Liver (tissue), 2 donors: ENCODE measurements at regions not wholly inside any gene's neighbourhood (a gene's known extent, or its start where the extent isn't known, plus 50 kb on each side); places are given as distances from the start of the nearest gene placed in this dataset.

Experiments used
- TF ChIP-seq, protein P1 (sequence below): IDR thresholded peaks from 2 replicates; pipeline ENCODE4 v1.6.1; 2016; ENCODE audit warnings: antibody characterized with exemption
- TF ChIP-seq, protein P2 (sequence below): fragments of 150-350 bp; IDR thresholded peaks from 2 replicates; pipeline ENCODE4 v1.5.1; 2017; ENCODE audit warnings: improper control_type of control experiment, low read depth, low read length; ENCODE audit not compliant: missing input control
- donor health status: healthy.

DNA sequence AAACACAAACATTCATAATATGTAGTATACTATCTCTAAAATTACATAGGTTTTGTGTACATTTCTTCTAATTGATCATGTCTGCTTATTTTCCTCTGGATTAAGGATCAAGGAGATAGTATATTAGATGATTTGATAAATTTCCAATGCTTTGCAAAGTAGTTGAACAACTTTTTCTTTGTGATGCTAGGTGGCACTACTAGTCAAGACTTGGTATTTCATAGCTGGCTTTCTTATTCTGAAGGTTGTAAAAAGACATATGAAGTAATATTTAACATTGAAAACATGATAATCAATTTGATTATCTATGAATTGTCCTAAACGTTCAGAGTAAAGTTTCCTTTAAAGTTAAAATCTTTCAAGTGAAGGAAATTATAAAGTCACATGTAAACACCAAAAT lies 106.1 kb upstream of the FGF10 start:
- TF ChIP-seq, protein P1, sequence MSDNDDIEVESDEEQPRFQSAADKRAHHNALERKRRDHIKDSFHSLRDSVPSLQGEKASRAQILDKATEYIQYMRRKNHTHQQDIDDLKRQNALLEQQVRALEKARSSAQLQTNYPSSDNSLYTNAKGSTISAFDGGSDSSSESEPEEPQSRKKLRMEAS: no peak
- TF ChIP-seq, protein P2, sequence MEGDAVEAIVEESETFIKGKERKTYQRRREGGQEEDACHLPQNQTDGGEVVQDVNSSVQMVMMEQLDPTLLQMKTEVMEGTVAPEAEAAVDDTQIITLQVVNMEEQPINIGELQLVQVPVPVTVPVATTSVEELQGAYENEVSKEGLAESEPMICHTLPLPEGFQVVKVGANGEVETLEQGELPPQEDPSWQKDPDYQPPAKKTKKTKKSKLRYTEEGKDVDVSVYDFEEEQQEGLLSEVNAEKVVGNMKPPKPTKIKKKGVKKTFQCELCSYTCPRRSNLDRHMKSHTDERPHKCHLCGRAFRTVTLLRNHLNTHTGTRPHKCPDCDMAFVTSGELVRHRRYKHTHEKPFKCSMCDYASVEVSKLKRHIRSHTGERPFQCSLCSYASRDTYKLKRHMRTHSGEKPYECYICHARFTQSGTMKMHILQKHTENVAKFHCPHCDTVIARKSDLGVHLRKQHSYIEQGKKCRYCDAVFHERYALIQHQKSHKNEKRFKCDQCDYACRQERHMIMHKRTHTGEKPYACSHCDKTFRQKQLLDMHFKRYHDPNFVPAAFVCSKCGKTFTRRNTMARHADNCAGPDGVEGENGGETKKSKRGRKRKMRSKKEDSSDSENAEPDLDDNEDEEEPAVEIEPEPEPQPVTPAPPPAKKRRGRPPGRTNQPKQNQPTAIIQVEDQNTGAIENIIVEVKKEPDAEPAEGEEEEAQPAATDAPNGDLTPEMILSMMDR: no peak
